Stimulated activated CD8-positive, alpha-beta memory T cell treated with anti-CD3 and anti-CD28 coated beads, Interleukin-4, amount 100 ng/mL, for 48 hours (primary cell): ENCODE measurements at regions not wholly inside any gene's neighbourhood (a gene's known extent, or its start where the extent isn't known, plus 50 kb on each side); places are given as distances from the start of the nearest gene placed in this dataset.
"Not testable (repeated sequence)": the region's sequence is repeated elsewhere in the genome, so short reads cannot be mapped to it uniquely, and the experiment has no call there.

ENCODE experiments used
- DNase-seq: peaks from one replicate; pipeline ENCODE4 v3.0.0-alpha.2; 2020

- DNase-seq, result no peak
These were observed 81.1 kb downstream of the XRCC2 start for GRCh38 chr7:152594801-152595200.

- DNase-seq, result no peak
These were observed 84.0 kb downstream of the XRCC2 start for GRCh38 chr7:152591976-152592375.

- no peak for DNase-seq
These were observed 85.5 kb downstream of the XRCC2 start for GRCh38 chr7:152590481-152590880.

GRCh38 chr7:152589821-152590220, 86.1 kb downstream of the XRCC2 start:
- DNase-seq, result not testable (repeated sequence)

GRCh38 chr7:152588350-152588749, 87.6 kb downstream of the XRCC2 start:
- no peak for DNase-seq

GRCh38 chr7:152587366-152587765, 88.6 kb downstream of the XRCC2 start:
- DNase-seq, result no peak

GRCh38 chr7:152583006-152583405, 92.9 kb downstream of the XRCC2 start:
- DNase-seq, result no peak

- no peak for DNase-seq
These were observed 96.9 kb downstream of the XRCC2 start for GRCh38 chr7:152579070-152579469.

GRCh38 chr7:152577339-152577738, 98.6 kb downstream of the XRCC2 start:
- no peak for DNase-seq

- DNase-seq, result no peak
These were observed 100.9 kb downstream of the XRCC2 start for GRCh38 chr7:152574892-152575548.

GRCh38 chr7:152573186-152573585, 102.8 kb downstream of the XRCC2 start:
- not testable (repeated sequence) for DNase-seq

GRCh38 chr7:152572101-152572500, 103.8 kb downstream of the XRCC2 start:
- DNase-seq, result no peak

- no peak for DNase-seq
These were observed 104.9 kb downstream of the XRCC2 start for GRCh38 chr7:152571068-152571467.

- DNase-seq, result no peak
These were observed 107.0 kb downstream of the XRCC2 start for GRCh38 chr7:152568972-152569371.

GRCh38 chr7:152565731-152566130, 110.2 kb downstream of the XRCC2 start:
- DNase-seq, result no peak

- DNase-seq, result no peak
These were observed 111.2 kb downstream of the XRCC2 start for GRCh38 chr7:152564656-152565250.

- DNase-seq, result no peak
These were observed 119.8 kb downstream of the XRCC2 start for GRCh38 chr7:152556013-152556755.

- DNase-seq, result no peak
These were observed 118.0 kb upstream of the KMT2C start for GRCh38 chr7:152553671-152554317.

GRCh38 chr7:152551304-152552036, 115.7 kb upstream of the KMT2C start:
- DNase-seq, result no peak

- DNase-seq, result no peak
These were observed 109.3 kb upstream of the KMT2C start for GRCh38 chr7:152544971-152545619.

- DNase-seq, result no peak
These were observed 108.7 kb upstream of the KMT2C start for GRCh38 chr7:152544481-152544927.

GRCh38 chr7:152543799-152544198, 108.0 kb upstream of the KMT2C start:
- no peak for DNase-seq
